Effector CD8-positive, alpha-beta T cell (primary cell): ENCODE measurements at regions not wholly inside any gene's neighbourhood (a gene's known extent, or its start where the extent isn't known, plus 50 kb on each side); places are given as distances from the start of the nearest gene placed in this dataset.

ENCODE experiments used
- DNase-seq: peaks from one replicate; lab custom pipeline; 2025; lab: John Stamatoyannopoulos, UW

DNA sequence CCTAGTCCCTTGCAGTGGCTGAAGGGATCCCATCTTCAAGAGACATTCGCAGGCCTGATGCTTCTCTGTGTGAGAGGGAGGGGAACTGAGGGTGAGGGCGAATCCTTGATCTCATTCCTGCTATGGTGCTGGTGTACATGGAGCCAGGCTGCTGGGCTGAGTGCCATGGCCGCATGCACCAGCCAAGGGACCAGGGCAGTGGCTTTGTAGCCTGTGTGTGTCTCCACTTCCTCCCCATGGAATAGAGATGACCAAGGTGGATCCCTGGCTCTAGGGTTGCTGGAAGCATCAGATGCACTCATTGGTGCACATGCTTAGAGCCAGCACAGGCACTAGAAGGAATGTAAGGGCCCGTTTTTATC, 195.0 kb downstream of the FOXL1 start:
- DNase-seq, result no peak

GRCh38 chr16:86774931-86775330, 196.6 kb downstream of the FOXL1 start:
- DNase-seq, result no peak

DNA sequence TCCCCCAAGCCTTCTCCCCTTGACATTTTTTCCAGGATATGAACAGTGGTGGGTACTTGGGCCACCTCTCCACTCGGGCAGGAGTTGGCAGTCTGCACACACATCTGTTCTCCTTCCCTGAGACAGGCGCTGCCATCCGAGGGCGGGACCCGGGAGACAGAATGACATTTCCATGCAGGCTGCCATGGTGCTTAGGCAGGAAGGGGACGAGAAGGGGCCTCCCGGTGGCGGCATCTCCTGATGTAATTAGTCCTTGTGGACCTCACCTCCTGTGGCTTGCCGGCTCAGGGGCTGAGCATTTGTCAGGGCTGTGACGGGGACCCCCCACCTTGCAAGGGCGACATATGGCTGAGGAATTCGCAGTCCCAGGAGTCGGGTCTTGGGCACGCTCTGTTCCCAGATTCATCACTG, 197.2 kb downstream of the FOXL1 start:
- no peak for DNase-seq

DNA sequence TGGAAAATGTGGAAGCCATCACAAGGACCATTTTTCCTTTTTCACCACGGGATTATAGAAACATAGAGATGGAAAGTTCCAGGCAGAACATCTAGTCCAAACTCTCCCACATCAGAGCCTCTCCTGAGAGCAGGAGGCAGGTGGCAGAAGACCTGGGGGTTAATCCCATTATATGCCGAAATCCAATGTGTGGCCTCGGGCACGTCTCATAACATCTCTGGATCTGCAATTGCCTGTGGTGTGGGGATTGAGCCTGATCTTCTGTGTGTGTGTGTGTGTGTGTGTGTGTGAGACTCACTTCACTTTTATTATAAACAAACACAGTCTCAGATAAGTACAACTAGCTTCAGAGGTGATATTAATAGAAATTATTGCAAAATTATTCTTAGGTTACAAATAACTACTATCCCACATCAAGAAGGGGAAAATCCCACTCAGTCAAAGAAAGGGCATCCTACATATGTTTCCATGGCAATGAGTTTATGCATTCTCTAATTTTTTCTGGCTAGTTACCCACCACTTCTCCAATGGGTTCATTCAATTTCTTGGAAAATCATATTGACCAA, 199.1 kb downstream of the FOXL1 start:
- DNase-seq, result no peak

DNA sequence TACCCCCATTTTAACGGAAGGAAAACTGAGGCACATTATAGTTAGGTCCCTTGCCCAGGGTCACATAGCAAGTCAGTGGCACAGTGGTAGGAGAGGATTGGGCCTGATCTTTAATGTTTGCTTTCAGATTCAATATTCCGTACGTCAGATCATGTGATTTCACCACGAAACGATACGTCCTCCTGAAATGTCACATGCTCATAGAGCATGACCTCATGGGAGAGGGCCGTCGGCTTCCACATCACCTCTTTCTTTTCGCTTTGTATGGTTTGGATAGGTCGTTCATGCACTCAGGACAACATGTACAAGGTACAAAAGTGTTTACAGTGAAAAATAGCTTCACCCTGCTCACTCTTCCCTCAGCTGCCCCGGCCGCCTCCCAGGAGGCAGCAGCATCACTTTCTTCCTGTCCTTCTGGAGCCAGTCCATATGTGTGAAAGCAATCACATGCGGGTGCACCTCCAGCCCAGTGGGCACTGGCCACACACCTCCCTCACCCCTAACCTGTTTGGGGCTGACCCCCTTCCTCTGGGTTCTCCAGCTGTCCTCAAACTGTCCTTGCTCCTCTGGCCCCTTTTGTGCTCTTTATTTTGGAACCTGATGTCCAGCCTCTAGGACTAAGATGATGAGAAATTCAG, 199.9 kb downstream of the FOXL1 start:
- no peak for DNase-seq

DNA sequence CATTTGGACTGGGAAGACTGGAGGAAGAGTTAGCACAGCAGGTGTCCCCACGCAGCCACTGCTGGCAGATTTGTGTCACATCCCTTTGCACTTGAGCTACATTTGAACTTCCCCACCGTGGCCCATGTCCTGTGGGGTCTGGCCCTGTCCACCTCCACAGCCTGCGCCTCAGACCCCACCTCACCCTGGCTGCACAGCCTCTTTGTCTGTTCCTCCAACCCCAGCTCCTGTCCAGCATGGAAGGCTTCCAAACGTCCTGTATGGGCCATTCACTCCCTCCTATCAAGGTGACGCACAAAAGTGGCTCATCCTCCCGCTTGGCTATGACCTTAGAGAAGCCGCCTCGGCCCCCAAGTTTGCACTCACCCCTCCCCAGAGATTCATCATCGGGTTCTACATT, 200.6 kb downstream of the FOXL1 start:
- no peak for DNase-seq

DNA sequence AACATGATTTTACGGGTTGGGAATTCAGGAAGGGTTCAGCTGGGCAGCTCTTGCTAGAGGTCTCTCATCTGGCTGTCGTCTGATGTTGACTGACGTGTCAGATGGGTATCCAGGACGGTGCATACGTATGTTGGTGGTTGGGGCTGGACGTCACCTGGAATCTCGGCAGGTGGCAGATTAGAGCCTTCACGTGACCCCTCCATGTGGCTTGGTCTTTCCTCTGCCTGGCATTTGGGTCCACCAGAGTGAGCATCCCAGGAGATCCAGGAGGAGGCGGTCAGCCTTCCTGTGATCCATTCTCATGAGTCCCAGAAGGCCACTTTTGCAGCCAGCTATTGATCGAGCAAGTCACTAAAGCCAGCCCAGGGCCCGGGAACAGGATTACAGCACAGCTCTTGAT, 202.7 kb downstream of the FOXL1 start:
- no peak for DNase-seq

DNA sequence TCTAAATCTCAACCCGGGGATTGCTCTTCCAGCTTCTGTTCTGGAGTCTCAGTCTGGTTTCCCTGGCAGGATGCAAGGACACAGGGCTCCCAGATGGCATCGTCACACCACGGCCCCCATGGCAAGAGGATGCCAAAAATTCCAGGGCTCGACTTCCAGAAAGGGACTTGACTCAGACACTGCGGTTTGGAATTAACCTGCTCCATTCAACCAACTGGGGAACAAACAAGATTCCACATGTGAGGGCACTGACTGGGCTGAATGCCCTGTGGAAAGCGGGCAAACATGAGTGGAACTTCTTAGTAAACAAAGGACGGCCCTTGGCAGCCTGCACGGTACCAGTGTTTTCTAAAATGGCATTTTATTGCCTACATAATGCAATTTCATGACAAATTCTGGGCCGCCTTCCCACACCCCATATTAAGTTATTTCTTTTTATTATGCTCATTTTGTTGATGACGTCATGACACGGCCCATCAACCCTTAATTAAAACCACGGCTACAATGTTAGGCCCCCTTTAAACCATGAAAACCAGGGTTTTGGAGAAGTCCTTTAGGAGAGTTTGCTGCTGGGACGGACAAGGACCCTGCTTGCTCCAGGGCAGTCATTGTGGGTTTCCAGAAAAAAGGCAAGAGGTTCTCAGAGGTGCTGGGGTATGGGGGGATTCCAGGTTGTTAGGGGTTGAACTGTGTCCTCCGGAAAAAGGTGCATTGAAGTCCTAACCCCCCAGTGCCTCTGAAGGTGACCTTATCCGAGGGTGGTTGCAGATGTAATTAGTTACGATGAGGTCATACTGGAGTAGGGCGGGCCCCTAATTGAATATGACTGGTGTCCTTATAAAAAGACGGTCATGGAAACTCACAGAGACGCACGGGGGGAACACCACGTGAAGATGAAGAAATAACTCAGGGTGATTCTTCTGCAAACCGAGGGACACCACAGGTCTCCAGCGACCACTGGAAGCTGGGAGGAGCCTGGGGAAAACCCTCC, 205.6 kb downstream of the FOXL1 start:
- no peak for DNase-seq

DNA sequence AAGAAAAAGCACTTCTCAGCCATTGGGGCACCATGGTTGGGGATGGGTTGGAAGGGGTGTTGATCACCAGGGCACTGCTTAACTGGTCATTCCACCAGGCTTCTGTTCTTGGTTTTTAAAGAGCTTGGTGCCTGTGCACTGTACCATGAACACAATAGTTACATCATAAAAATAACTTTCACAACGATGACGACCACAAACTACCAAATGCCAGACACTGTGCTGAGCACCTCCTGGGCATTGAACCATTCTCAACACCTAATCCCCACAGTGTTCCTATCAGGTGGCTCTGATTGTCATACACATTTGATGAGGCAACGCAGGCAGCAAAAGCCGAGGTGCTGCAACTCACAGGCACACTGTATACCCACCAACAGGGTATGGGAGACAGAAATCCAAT, 208.0 kb downstream of the FOXL1 start:
- DNase-seq, result no peak

GRCh38 chr16:86786994-86787393, 208.6 kb downstream of the FOXL1 start:
- no peak for DNase-seq

- no peak for DNase-seq
These were observed 209.2 kb downstream of the FOXL1 start for GRCh38 chr16:86787538-86787937.

- no peak for DNase-seq
These were observed 211.3 kb downstream of the FOXL1 start for GRCh38 chr16:86789621-86790051.

DNA sequence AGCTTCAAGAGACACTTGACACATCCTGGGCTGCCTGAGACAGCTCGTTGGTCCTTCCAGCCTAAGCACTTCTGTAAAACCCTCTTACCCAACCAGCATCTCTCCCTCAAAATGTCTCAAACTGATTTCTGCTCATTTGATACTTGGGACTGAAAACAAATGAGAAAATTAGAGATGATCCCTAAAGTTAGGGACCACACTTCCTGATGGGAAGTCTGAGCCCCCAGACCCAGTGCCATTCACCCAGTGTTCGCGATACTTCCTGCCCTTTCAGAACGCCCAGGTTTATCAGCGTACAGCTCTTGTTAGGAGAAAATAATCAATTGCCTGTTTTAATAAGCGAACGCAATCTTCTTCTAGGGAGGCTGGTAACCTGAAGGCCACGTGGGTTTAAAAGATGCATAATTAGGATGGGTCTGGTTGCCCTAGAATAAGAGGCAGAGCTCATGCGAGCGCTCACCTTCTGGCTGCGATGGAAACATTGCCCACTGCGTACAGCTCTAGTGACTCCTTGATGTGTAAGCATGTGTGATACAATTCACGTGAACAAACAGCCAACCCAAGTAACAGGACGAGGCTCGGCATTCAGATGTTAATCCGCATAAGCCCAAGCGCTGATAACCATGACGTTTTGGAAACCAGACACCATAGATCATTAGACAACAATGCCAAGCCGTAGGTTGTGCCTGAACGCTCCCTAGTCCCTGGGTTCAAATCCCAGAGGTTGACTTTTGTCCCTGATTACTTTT, 213.1 kb downstream of the FOXL1 start:
- DNase-seq, result no peak

GRCh38 chr16:86794216-86794864, 216.0 kb downstream of the FOXL1 start:
- DNase-seq, result no peak

DNA sequence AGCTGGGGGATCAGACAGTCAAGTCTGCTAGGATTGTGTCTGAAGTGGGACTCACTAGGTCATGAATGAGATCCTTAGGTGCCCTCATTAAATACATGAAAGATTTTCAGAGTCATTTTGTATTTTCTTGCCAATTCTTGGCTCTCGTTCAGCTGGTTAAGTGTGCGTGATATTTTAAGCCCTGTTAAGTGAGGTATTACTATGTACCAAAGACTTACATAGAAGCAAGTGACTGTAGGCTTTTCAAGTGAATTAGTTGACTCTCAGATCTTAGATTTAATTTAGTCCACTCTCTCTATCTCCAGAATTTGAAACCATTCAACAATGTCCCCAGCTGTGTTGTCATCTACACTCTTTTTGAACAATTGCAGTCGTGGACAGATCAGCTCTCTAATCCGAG, 219.4 kb downstream of the FOXL1 start:
- no peak for DNase-seq

DNA sequence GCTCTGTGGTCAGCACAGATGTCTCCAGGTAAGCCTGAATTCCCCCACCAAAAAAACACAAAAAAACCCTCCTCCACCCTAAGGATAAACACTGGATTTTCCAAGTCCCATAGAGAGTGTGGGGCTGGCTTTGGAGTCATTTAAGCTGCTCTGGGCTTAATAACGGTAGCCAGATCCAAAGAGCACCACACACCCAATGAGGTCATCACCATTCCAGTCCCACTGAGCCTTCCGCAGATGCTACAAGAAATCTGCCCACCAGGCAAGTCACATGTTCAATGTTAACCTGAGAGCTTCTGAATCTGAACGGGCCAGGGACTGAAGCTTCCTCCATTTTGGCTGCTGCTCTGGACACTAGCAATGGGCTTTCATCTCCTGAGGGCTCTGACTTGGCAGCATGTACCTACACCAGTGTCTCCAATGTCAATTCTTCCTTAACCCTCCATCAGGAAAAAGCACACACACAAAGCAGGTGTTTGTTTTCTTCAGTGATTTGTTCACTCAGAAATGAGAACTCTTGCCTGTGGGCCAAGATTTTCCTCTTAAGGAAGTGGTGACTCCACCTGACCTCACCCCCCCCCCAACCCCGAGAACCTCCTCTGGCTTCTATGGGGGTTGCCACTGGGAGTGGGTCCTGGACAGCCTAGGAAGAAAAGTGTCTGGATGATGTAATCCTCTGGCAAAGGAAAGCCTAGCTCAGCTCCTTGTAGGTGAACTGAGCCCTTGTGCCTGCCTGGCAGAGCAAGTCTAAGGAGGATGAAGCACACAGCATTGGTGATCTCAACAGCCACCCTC, 220.1 kb downstream of the FOXL1 start:
- DNase-seq, result no peak

- DNase-seq, result no peak
These were observed 221.0 kb downstream of the FOXL1 start for GRCh38 chr16:86799367-86799766.

DNA sequence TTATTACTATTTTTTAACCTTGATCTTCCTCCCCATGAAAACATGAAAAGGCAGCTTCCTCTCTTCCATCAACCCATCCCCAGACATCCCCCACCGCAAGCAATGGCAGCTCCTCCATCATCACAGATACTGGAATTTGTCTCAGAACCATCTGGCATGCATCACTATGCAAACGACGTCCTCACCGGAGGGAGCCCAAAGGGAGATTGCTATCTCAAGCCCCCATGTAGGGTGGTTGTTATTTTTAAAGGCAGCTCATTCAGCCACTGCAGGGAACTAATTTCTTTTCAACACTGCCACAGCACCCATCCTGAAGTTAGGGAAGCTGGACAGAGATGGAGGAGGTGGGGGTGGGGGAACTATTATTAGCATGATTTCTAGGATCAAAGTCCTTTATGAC, 222.5 kb downstream of the FOXL1 start:
- no peak for DNase-seq

- DNase-seq, result no peak
These were observed 223.7 kb downstream of the FOXL1 start for GRCh38 chr16:86802013-86802412.

- DNase-seq, result no peak
These were observed 226.8 kb downstream of the FOXL1 start for GRCh38 chr16:86805188-86805587.
